Activated naive CD8-positive, alpha-beta T cell (primary cell): ENCODE measurements at regions not wholly inside any gene's neighbourhood (a gene's known extent, or its start where the extent isn't known, plus 50 kb on each side); places are given as distances from the start of the nearest gene placed in this dataset.

Experiments
- H3K27ac Mint-ChIP-seq: one replicate; pipeline ENCODE4 v1.8.0; 2021; ENCODE audit warnings: mixed read lengths
- H3K27me3 Mint-ChIP-seq: one replicate; pipeline ENCODE4 v1.8.0; 2021; ENCODE audit warnings: mixed read lengths
- H3K36me3 Mint-ChIP-seq: one replicate; pipeline ENCODE4 v1.8.0; 2021; ENCODE audit warnings: mixed read lengths
- H3K4me1 Mint-ChIP-seq: one replicate; pipeline ENCODE4 v1.8.0; 2021; ENCODE audit warnings: low read depth, mixed read lengths
- H3K4me3 Mint-ChIP-seq: one replicate; pipeline ENCODE4 v1.8.0; 2021; ENCODE audit warnings: mild to moderate bottlenecking, mixed read lengths
- H3K9me3 Mint-ChIP-seq: one replicate; pipeline ENCODE4 v1.8.0; 2021; ENCODE audit warnings: low read depth, mixed read lengths

DNA sequence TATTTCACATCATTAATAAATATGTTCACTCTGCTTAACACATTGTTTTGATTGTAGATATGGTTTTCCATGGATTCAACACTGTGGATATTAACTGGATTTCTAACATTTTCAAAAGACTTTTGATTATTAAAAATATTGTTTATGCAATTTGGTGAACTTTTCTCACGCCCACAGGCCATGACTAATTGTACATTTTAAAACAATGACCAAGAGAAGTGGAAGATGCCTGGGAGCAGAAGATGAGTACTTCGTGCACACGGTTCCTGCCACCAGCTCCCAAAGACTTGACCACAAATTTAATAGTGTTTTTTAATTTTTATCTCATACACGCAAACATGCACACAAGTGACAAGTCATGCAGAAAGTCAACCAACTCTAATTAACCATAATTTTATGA, 451.0 kb upstream of the ADARB2 start:
- Mint-ChIP-seq H3K4me1 (no peaks in the 10 kb centered on the region), H3K27ac (no peak overlapping the region), H3K36me3 (no peaks in the 10 kb centered on the region), H3K27me3 (peaks cover 3% of the 10 kb centered on the region), H3K4me3 (no peak overlapping the region), H3K9me3 (peaks cover under 1% of the 10 kb centered on the region)

DNA sequence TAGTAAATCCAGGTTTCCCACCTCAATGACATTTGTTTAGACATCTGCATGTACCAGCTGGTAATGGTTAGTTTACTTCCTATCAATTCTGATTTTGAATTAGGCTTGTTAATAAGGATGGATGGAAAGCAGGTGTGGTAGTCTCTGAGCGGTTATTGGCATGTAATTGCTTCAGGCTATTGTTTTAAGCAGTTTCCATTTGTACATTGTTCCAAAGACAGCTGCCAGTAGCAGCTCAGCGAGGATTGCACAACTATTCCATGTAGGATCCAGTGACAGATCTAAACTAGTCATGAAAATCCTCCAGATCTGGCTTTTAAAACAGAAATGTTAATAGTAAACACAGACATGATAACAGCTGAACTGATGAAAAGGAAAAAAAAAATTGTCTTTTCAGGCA, 436.0 kb upstream of the ADARB2 start:
- H3K4me1 Mint-ChIP-seq = no peaks in the 10 kb centered on the region
- H3K27me3 Mint-ChIP-seq = no peaks in the 10 kb centered on the region
- no peaks in the 10 kb centered on the region for H3K36me3 Mint-ChIP-seq
- no peaks in the 10 kb centered on the region for H3K9me3 Mint-ChIP-seq
- no peak overlapping the region for H3K4me3 Mint-ChIP-seq
- H3K27ac Mint-ChIP-seq = no peak overlapping the region

DNA sequence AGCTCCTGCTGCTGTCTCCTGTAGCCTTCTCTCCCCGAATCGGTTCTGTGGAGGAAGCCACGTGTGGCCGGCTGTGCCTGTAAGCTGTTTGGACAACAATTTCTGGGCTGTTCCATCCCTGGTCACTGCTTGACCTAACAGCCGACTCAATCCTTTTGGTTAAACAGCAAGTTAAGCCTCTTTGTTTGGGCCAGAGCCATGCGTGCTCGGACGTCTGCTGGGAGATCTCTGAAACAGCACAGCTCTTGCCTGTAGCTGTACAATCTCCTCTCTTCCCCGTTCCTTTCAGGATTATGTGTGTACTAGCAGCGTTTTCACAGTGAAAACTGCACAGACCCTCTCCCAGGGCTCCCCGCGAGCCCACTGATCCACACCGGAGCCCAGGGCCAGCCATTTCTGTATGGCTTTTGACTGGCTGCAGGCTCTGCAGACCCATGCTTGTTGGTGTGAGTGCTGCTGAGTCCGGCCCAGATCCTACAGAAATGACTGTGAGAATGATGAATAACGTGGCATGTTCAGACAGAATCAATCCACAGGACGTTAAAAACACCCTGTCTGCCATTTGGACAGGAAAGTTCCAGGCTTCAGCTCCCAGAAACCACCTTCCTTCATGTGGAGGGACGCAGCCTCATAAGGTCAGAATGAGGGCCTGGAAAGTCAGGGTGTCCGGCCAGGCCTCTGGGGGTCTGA, 428.6 kb upstream of the ADARB2 start:
- peaks cover 4% of the 10 kb centered on the region for H3K9me3 Mint-ChIP-seq
- peaks cover 4% of the 10 kb centered on the region for H3K27me3 Mint-ChIP-seq
- no peak overlapping the region for H3K27ac Mint-ChIP-seq
- H3K4me1 Mint-ChIP-seq = no peaks in the 10 kb centered on the region
- no peaks in the 10 kb centered on the region for H3K36me3 Mint-ChIP-seq
- H3K4me3 Mint-ChIP-seq = no peak overlapping the region

DNA sequence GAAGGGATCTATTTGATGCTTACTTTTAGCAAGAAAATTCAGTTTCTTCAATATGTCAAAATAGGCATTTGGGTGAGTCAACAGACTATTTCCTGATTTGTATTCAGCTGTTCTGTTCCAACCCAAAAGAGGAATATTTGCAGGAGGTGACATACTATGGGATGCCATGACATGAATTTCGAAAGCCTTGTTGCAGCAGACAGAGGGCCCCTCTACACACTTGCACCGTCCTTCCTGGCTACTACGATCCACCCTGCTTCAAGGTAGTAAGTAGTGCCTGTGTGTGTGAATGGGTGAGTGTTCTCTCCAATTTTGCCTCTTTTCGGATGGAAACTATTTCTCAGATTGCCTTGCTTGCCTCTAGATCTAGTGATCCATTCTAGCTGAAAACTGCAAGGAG, 413.0 kb upstream of the ADARB2 start:
- Mint-ChIP-seq H3K27me3 (peaks cover 2% of the 10 kb centered on the region), H3K9me3 (no peaks in the 10 kb centered on the region), H3K4me1 (no peaks in the 10 kb centered on the region), H3K36me3 (no peaks in the 10 kb centered on the region), H3K27ac (no peak overlapping the region), H3K4me3 (no peak overlapping the region)

DNA sequence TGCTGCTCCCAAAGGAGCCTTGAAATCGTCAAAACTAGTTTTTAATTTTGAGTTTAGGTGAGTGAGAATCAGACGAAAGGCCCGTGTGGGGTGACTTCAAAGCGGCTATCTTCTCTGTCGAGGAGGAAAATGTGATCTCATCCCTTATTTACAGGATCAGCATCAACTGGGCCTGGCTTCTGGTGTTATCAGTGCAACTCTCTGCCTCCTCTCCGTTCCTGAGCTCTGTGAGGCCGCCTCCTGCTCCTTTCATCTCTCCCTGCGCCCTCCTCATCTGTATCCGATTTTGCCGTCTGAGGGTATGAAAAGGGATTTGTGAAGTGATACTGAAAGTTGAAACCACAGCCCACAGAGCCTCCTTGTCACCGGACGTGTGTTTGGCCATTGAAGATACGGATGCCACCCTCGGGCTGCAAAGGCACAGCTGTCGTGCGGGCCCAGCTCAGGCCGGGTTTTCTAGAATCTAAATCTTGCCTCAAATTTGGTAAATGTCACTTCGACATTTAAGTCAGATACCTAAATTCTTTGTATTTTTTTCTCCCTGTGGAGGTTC, 408.7 kb upstream of the ADARB2 start:
- H3K27me3 Mint-ChIP-seq = peaks cover 2% of the 10 kb centered on the region
- no peaks in the 10 kb centered on the region for H3K4me1 Mint-ChIP-seq
- H3K27ac Mint-ChIP-seq = no peak overlapping the region
- H3K9me3 Mint-ChIP-seq = no peaks in the 10 kb centered on the region
- no peak overlapping the region for H3K4me3 Mint-ChIP-seq
- H3K36me3 Mint-ChIP-seq = no peaks in the 10 kb centered on the region

DNA sequence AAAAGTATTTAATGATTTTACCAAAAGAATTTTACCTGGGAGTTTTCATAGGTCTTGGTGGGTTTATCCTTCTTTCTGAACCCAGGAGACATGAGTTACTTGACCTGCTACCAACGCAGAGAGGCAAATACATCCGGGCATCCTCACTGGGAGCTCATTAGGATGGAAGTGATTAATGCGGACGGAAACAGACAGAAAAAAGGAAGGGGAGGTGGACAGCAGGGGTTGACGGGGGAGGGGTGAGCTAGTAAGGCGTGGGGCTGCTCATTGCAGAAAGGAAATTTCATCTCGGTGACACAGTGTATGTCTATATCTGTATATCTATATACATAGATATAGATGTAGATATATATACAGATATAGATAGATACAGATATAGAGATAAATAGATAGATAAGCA, 408.2 kb upstream of the ADARB2 start:
- H3K9me3 Mint-ChIP-seq = no peaks in the 10 kb centered on the region
- peaks cover 2% of the 10 kb centered on the region for H3K27me3 Mint-ChIP-seq
- H3K4me3 Mint-ChIP-seq = no peak overlapping the region
- no peaks in the 10 kb centered on the region for H3K36me3 Mint-ChIP-seq
- H3K27ac Mint-ChIP-seq = no peak overlapping the region
- no peaks in the 10 kb centered on the region for H3K4me1 Mint-ChIP-seq

DNA sequence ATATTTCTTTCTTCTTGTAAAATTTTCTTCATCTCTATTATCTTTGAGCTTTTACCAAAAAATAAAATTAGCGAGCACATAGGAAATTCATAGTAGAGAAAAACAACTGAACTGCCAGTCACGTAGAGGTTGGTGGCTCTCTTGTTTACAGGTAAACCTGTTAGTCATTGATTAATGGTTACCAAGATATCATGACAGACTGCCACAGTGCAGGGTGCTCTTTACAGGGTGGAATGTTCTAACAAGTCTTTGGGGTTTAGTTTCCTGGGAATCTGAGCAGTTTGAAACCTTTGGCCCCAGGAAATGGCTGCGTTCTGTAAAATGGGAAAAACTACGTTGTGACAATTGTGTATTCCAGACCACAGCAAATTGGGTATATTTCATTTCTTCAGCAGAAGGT, 407.3 kb upstream of the ADARB2 start:
- Mint-ChIP-seq H3K4me1 (no peaks in the 10 kb centered on the region), H3K36me3 (no peaks in the 10 kb centered on the region), H3K4me3 (no peak overlapping the region), H3K9me3 (no peaks in the 10 kb centered on the region), H3K27ac (no peak overlapping the region), H3K27me3 (peaks cover 2% of the 10 kb centered on the region)

DNA sequence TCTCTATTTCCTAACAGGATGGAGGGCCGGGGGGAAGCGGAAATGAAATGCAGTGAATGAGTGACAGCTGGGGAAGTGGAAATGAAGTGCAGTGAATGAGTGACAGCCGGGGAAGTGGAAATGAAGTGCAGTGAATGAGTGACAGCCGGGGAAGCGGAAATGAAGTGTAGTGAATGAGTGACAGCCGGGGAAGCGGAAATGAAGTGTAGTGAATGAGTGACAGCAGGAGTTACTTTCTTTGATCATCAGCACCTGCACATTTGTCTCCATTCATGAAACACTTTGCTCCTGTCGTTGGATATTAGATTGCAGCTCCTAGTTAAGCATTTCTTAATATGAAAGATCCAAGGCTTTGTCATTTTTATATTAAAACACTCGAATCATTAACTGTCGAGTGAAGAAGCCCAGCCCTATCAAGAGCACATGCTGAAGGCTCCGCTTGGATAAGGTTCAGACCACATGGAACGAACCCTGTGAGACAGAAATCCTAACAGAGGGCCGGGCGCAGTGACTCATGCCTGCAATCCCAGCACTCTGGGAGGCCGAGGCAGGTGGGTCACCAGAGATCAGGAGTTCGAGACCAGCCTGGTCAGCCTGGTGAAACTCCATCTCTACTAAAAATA, 406.0 kb upstream of the ADARB2 start:
- Mint-ChIP-seq H3K36me3 (no peaks in the 10 kb centered on the region), H3K27me3 (peaks cover 2% of the 10 kb centered on the region), H3K4me3 (no peak overlapping the region), H3K4me1 (no peaks in the 10 kb centered on the region), H3K9me3 (no peaks in the 10 kb centered on the region), H3K27ac (no peak overlapping the region)

DNA sequence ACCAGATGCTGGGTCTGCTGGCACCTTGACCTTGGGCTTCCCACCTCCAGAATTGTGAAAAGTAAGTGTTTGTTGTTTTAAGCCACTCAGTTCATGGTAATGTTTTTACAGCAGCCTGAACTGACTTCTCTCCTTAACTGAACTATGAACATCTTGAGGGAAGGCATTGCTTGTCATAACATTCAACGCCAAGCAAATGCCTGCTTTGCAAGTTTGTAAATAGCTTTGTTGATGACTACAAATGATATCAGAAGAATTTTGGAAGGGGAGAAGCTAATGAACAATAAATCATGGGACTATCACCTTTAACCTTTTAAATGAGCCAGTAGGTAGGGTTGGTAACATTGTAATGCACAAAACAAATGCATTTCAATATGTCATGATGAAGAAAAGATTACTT, 402.4 kb upstream of the ADARB2 start:
- no peak overlapping the region for H3K27ac Mint-ChIP-seq
- no peaks in the 10 kb centered on the region for H3K9me3 Mint-ChIP-seq
- H3K27me3 Mint-ChIP-seq = no peaks in the 10 kb centered on the region
- no peaks in the 10 kb centered on the region for H3K4me1 Mint-ChIP-seq
- H3K36me3 Mint-ChIP-seq = no peaks in the 10 kb centered on the region
- no peak overlapping the region for H3K4me3 Mint-ChIP-seq

DNA sequence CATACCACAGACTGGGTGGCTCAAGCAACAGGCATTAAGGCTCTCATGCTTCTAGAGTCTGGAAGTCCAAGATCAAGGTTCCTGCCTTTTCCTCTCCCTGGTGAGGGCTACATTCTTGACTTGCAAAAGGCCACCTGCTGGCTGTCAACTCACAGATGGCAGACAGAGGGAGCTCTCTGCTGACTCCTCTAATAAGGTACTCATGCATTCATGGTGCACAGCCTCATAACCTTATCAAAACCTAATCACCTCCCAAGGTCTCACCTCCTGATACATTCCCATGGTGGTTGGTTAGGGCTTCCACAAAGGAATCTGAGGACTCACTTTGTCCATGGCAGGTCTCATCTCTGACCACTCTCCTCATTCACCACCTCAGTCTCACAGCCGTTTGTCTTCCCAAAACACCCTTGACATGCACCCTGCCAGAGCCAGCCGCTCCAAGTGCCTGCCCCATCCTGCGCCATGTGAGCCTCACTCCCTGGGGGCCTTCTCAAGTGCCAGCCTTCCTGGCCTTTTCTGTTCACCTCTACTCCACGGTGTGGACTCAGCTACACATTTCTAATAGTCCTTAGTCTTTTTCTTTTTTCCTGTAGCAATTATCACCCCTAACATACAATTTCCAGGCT, 400.3 kb upstream of the ADARB2 start:
- Mint-ChIP-seq H3K4me3 (no peak overlapping the region), H3K27me3 (no peaks in the 10 kb centered on the region), H3K36me3 (no peaks in the 10 kb centered on the region), H3K27ac (no peak overlapping the region), H3K4me1 (no peaks in the 10 kb centered on the region), H3K9me3 (no peaks in the 10 kb centered on the region)

DNA sequence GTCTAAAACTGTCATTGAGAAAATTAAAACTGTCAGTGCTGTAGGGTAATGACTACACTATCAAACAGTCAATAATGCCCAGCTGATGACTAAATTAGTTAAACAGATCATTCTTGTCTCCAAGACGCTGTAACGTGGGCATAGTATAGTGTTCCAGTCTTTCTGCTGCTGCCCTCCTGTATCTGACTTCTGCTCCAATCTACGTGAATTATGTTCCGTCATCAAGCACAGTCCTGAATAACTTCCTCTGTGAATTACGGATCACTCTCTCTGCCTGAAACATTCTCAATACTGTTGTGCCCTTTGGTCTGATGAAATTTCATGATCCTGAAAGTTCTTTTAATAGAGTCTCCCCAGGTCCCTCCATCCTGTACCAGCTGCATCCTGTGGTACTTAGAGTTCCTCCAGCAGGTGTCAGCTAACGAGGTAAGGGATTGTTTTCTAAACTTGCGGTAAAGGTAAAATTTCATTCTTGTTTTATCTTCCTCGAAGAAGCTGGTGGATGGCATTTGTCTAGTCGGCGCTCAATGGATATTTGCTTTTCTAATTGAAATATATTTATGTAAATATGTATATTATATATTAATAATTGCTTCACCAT, 393.5 kb upstream of the ADARB2 start:
- Mint-ChIP-seq H3K9me3 (no peaks in the 10 kb centered on the region), H3K4me3 (no peak overlapping the region), H3K4me1 (no peaks in the 10 kb centered on the region), H3K27me3 (peaks cover 2% of the 10 kb centered on the region), H3K36me3 (no peaks in the 10 kb centered on the region), H3K27ac (no peak overlapping the region)

DNA sequence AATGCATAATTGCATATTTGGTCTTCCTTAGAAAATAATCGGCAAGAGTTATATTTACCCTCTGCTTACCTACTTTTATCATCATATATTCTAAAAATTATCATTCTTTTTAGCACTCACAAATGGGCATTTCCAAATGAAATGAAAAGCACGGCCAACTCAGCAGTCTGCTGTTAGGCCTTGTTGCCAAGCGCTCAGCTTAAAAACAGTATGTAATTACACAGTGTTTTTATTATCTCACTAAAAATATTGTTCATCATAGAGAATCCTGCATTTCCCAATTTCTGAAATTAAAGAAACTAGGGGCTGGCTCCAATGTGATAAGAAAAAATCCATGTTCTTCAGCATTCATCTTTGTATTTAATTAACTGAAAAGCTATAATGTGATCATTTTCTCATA, 391.7 kb upstream of the ADARB2 start:
- Mint-ChIP-seq H3K27me3 (peaks cover 2% of the 10 kb centered on the region), H3K4me3 (no peak overlapping the region), H3K4me1 (no peaks in the 10 kb centered on the region), H3K27ac (no peak overlapping the region), H3K9me3 (no peaks in the 10 kb centered on the region), H3K36me3 (no peaks in the 10 kb centered on the region)

DNA sequence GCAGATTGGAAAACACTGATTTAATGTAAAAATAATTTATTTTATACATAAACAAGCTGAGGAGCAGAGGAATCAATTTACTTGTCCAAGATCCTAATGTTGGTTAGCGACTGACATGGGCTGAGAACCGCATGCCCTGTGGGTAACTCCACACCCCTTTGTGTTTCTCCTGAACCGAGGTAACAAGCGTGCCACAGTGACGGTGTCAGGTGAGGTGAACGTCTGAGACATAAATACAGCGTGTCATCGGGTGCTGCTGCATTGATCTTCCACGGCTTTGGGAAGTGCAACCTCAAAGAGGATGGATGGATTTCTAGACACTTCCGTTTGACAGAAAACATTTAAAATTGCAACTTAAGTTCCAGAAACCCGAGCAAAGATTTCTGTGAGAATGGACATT, 386.8 kb upstream of the ADARB2 start:
- Mint-ChIP-seq H3K27ac (no peak overlapping the region), H3K36me3 (no peaks in the 10 kb centered on the region), H3K4me1 (no peaks in the 10 kb centered on the region), H3K9me3 (no peaks in the 10 kb centered on the region), H3K27me3 (no peaks in the 10 kb centered on the region), H3K4me3 (no peak overlapping the region)

DNA sequence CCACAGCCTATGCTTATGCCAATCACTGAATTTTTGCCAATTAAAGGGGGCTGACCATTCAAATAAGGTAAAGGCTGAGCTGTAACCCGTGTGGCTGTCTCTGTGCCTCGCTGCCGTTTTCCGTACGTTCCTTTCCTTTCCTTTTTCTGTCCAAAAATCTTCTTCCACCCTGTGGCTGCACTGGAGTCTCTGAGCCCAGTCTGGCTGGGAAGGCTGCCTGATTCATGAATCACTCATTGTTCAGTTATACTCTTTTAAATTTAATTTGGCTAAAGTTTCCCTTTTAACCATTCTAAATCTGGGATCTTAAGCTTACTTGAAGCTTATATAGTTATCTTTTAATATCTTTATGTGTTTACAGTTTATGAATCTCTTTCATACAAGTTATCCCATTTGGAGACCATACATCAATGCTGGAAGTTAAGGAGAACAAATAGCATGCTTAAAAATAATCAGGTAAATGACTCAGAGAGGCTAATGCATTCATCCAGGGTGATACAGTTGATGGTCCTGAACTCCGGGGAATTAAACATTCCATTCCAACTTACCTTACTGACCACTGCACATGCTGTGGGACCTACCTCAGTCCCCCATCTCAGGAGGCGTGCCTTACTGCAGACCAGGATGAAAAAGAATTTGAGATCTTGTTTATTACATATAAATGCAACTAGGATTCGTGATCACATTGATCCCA, 385.3 kb upstream of the ADARB2 start:
- Mint-ChIP-seq H3K4me1 (no peaks in the 10 kb centered on the region), H3K4me3 (no peak overlapping the region), H3K27me3 (no peaks in the 10 kb centered on the region), H3K36me3 (no peaks in the 10 kb centered on the region), H3K27ac (no peak overlapping the region), H3K9me3 (no peaks in the 10 kb centered on the region)

DNA sequence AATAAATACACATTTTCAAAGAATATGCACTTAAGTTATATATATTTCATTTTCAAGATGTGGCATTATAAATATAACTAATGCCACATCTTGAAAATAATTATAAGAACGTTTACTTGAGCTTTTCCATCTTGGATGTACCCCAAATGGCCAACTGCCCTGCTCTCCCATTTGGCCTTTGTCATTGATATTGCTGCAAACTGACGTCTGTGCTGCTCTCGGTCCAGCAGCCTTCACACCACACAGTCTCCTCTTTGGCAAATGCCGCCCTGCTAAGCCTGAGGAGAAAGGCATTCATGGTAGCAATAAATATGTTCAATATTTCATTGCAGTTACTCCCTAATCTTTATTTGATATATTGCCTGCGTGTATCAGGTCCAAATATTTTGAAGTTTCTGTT, 384.6 kb upstream of the ADARB2 start:
- Mint-ChIP-seq H3K27ac (no peak overlapping the region), H3K36me3 (no peaks in the 10 kb centered on the region), H3K4me1 (no peaks in the 10 kb centered on the region), H3K27me3 (no peaks in the 10 kb centered on the region), H3K9me3 (no peaks in the 10 kb centered on the region), H3K4me3 (no peak overlapping the region)
